ENCODE measurements at regions not wholly inside any gene's neighbourhood (a gene's known extent, or its start where the extent isn't known, plus 50 kb on each side); places are given as distances from the start of the nearest gene placed in this dataset.
"Not testable (repeated sequence)": the region's sequence is repeated elsewhere in the genome, so short reads cannot be mapped to it uniquely, and the experiment has no call there.

GRCh38 chr7:106376026-106376799 is 91.4 kb upstream of the NAMPT start:
- DNase-seq (ENCODE audit: low spot score) = no peak

- DNase-seq (ENCODE audit: low spot score) = no peak
Measured at GRCh38 chr7:106375499-106375898, 90.7 kb upstream of the NAMPT start.

GRCh38 chr7:106374437-106374836 is 89.7 kb upstream of the NAMPT start:
- DNase-seq (ENCODE audit: low spot score) = no peak

GRCh38 chr7:106372595-106373318 is 88.0 kb upstream of the NAMPT start:
- DNase-seq (ENCODE audit: low spot score) = no peak

- no peak for DNase-seq (ENCODE audit: low spot score)
Measured at GRCh38 chr7:106372126-106372525, 87.3 kb upstream of the NAMPT start.

GRCh38 chr7:106371629-106372028 is 86.8 kb upstream of the NAMPT start:
- no peak for DNase-seq (ENCODE audit: low spot score)

GRCh38 chr7:106370542-106370941 is 85.8 kb upstream of the NAMPT start:
- no peak for DNase-seq (ENCODE audit: low spot score)

GRCh38 chr7:106369816-106370215 is 85.0 kb upstream of the NAMPT start:
- DNase-seq (ENCODE audit: low spot score) = no peak

GRCh38 chr7:106369352-106369751 is 84.6 kb upstream of the NAMPT start:
- peak; percentile 80 for DNase-seq (ENCODE audit: low spot score)

- DNase-seq (ENCODE audit: low spot score) = no peak
Measured at GRCh38 chr7:106367664-106368063, 82.9 kb upstream of the NAMPT start.

- peak; percentile 49 for DNase-seq (ENCODE audit: low spot score)
Measured at GRCh38 chr7:106367018-106367420, 82.2 kb upstream of the NAMPT start.

GRCh38 chr7:106365252-106366005 is 80.6 kb upstream of the NAMPT start:
- no peak for DNase-seq (ENCODE audit: low spot score)

- DNase-seq (ENCODE audit: low spot score) = not testable (repeated sequence)
Measured at GRCh38 chr7:106362507-106362906, 77.7 kb upstream of the NAMPT start.

GRCh38 chr7:106358103-106358663 is 73.4 kb upstream of the NAMPT start:
- no peak for DNase-seq (ENCODE audit: low spot score)

- no peak for DNase-seq (ENCODE audit: low spot score)
Measured at GRCh38 chr7:106357675-106358074, 72.9 kb upstream of the NAMPT start.

- DNase-seq (ENCODE audit: low spot score) = no peak
Measured at GRCh38 chr7:106354822-106355221, 70.0 kb upstream of the NAMPT start.

- DNase-seq (ENCODE audit: low spot score) = no peak
Measured at GRCh38 chr7:106353944-106354343, 69.2 kb upstream of the NAMPT start.

GRCh38 chr7:106348231-106348630 is 63.4 kb upstream of the NAMPT start:
- no peak for DNase-seq (ENCODE audit: low spot score)

GRCh38 chr7:106347229-106347833 is 62.5 kb upstream of the NAMPT start:
- no peak for DNase-seq (ENCODE audit: low spot score)

- DNase-seq (ENCODE audit: low spot score) = peak; percentile 61
Measured at GRCh38 chr7:106346678-106347217, 62.0 kb upstream of the NAMPT start.

- no peak for DNase-seq (ENCODE audit: low spot score)
Measured at GRCh38 chr7:106346167-106346677, 61.4 kb upstream of the NAMPT start.

Data from AG20443 (cell line).